Hepatocyte (in vitro differentiated cells): ENCODE measurements at regions not wholly inside any gene's neighbourhood (a gene's known extent, or its start where the extent isn't known, plus 50 kb on each side); places are given as distances from the start of the nearest gene placed in this dataset.
"Not testable (repeated sequence)": the region's sequence is repeated elsewhere in the genome, so short reads cannot be mapped to it uniquely, and the experiment has no call there.

Source experiments
- CTCF ChIP-seq: fragments of 200-600 bp; sonication (generic); IDR thresholded peaks from 2 replicates; pipeline ENCODE4 v1.5.1; 2016; ENCODE audit warnings: antibody characterized with exemption, mild to moderate bottlenecking; ENCODE audit not compliant: poor library complexity
- EZH2 ChIP-seq: fragments of 200-600 bp; sonication (generic); IDR thresholded peaks from 2 replicates; pipeline ENCODE4 v1.6.1; 2016; ENCODE audit warnings: antibody characterized with exemption, mild to moderate bottlenecking, borderline replicate concordance

GRCh38 chr15:20248434-20248833 lies 293.2 kb downstream of the GOLGA6L6 start:
- not testable (repeated sequence) for TF ChIP-seq EZH2, CTCF
